ENCODE measurements at regions not wholly inside any gene's neighbourhood (a gene's known extent, or its start where the extent isn't known, plus 50 kb on each side); places are given as distances from the start of the nearest gene placed in this dataset.

- Mint-ChIP-seq H3K36me3 (ENCODE audit: low read depth) (no peaks in the 10 kb centered on the region), H3K27ac (no peak overlapping the region), H3K27me3 (no peaks in the 10 kb centered on the region), H3K4me1 (ENCODE audit: low read depth) (no peaks in the 10 kb centered on the region), H3K9me3 (peaks cover 3% of the 10 kb centered on the region), H3K4me3 (no peak overlapping the region)
- ChIA-PET CTCF (no interaction called here), POLR2A (no interaction called here)
- Histone ChIP-seq H3K27me3 (ENCODE audit: control insufficient read depth in 1 of 2, insufficient read depth in 2 of 2, low read length in 2 of 2) (no peaks in the 10 kb centered on the region), H3K36me3 (ENCODE audit: insufficient read depth, low read length) (no peaks in the 10 kb centered on the region), H3K4me1 (ENCODE audit: insufficient read depth, low read length) (no peaks in the 10 kb centered on the region), H3K9me3 (ENCODE audit: control insufficient read depth in 1 of 2, insufficient read depth in 1 of 2, low read length in 2 of 2) (peaks cover 0 to 5% of the 10 kb centered on the region in 2 experiments), H3K4me3 (ENCODE audit: low read length) (no peak overlapping the region), H3K27ac (ENCODE audit: low read depth in 1 of 2, low read length in 2 of 2) (no peak overlapping the region)
- DNase-seq = no peak
- no peak for ATAC-seq (ENCODE audit: poor library complexity)
- no peak for TF ChIP-seq CTCF (IDR thresholded peaks at IDR 0.05)
- intact Hi-C loops (cut with DNase I, micrococcal nuclease) = no loop called here
Observed at GRCh38 chr3:117910820-117911521, 1123.7 kb downstream of the IGSF11 start.

GRCh38 chr3:117912352-117912751 lies 1122.3 kb downstream of the IGSF11 start:
- H3K27ac ChIP-seq (ENCODE audit: low read depth in 1 of 2, low read length in 2 of 2) = no peak overlapping the region
- DNase-seq (no peak), ATAC-seq (ENCODE audit: poor library complexity) (no peak)
- H3K27me3 Mint-ChIP-seq = no peaks in the 10 kb centered on the region
- no peaks in the 10 kb centered on the region for H3K27me3 ChIP-seq (ENCODE audit: control insufficient read depth in 1 of 2, insufficient read depth in 2 of 2, low read length in 2 of 2)
- intact Hi-C loops (cut with DNase I, micrococcal nuclease) = no loop called here
- no peak overlapping the region for H3K27ac Mint-ChIP-seq
- H3K9me3 Mint-ChIP-seq = peaks cover 3% of the 10 kb centered on the region
- H3K4me1 Mint-ChIP-seq (ENCODE audit: low read depth) = no peaks in the 10 kb centered on the region
- peaks cover 0 to 5% of the 10 kb centered on the region in 2 experiments for H3K9me3 ChIP-seq (ENCODE audit: control insufficient read depth in 1 of 2, insufficient read depth in 1 of 2, low read length in 2 of 2)
- H3K36me3 ChIP-seq (ENCODE audit: insufficient read depth, low read length) = no peaks in the 10 kb centered on the region
- CTCF ChIA-PET = no interaction called here
- no peak for TF ChIP-seq CTCF (IDR thresholded peaks at IDR 0.05)
- no peaks in the 10 kb centered on the region for H3K4me1 ChIP-seq (ENCODE audit: insufficient read depth, low read length)
- no peaks in the 10 kb centered on the region for H3K36me3 Mint-ChIP-seq (ENCODE audit: low read depth)
- POLR2A ChIA-PET = no interaction called here
- H3K4me3 ChIP-seq (ENCODE audit: low read length) = no peak overlapping the region
- no peak overlapping the region for H3K4me3 Mint-ChIP-seq

GRCh38 chr3:117914540-117915100 lies 1120.0 kb downstream of the IGSF11 start:
- ATAC-seq (ENCODE audit: poor library complexity) (no peak), DNase-seq (no peak)
- Mint-ChIP-seq H3K4me3 (no peak overlapping the region), H3K36me3 (ENCODE audit: low read depth) (no peaks in the 10 kb centered on the region), H3K9me3 (peaks cover 3% of the 10 kb centered on the region), H3K27ac (no peak overlapping the region), H3K4me1 (ENCODE audit: low read depth) (no peaks in the 10 kb centered on the region), H3K27me3 (no peaks in the 10 kb centered on the region)
- H3K4me1 ChIP-seq (ENCODE audit: insufficient read depth, low read length) = no peaks in the 10 kb centered on the region
- TF ChIP-seq CTCF (IDR thresholded peaks at IDR 0.05) = no peak
- peaks cover 0 to 5% of the 10 kb centered on the region in 2 experiments for H3K9me3 ChIP-seq (ENCODE audit: control insufficient read depth in 1 of 2, insufficient read depth in 1 of 2, low read length in 2 of 2)
- no peaks in the 10 kb centered on the region for H3K27me3 ChIP-seq (ENCODE audit: control insufficient read depth in 1 of 2, insufficient read depth in 2 of 2, low read length in 2 of 2)
- H3K27ac ChIP-seq (ENCODE audit: low read depth in 1 of 2, low read length in 2 of 2) = no peak overlapping the region
- intact Hi-C loops (cut with DNase I, micrococcal nuclease) = no loop called here
- ChIA-PET POLR2A (no interaction called here), CTCF (no interaction called here)
- H3K4me3 ChIP-seq (ENCODE audit: low read length) = no peak overlapping the region
- no peaks in the 10 kb centered on the region for H3K36me3 ChIP-seq (ENCODE audit: insufficient read depth, low read length)

Data from CD4-positive, alpha-beta T cell (primary cell).